Esophagus muscularis mucosa (tissue), 3 donors: ENCODE measurements at regions not wholly inside any gene's neighbourhood (a gene's known extent, or its start where the extent isn't known, plus 50 kb on each side); places are given as distances from the start of the nearest gene placed in this dataset.

Experiments used
- EP300 ChIP-seq: sonication (generic); formaldehyde crosslinking; IDR thresholded peaks from one replicate; pipeline ENCODE4 v1.6.1; 2017; ENCODE audit warnings: antibody characterized with exemption
- TF ChIP-seq, protein P1 (sequence below), 3 experiments: fragments of 200-600 bp in 2 of 3; fragments of 450-650 bp in 1 of 3; sonication (generic) in 2 of 3; IDR thresholded peaks; one replicate each; pipeline ENCODE4 v1.5.1; 2017 to 2019; ENCODE audit warnings: antibody characterized with exemption in 3 of 3, mild to moderate bottlenecking in 2 of 3, moderate library complexity in 1 of 3

GRCh38 chr5:91699429-91699828 lies 316.3 kb upstream of the ARRDC3 start:
- no peak for TF ChIP-seq EP300
- TF ChIP-seq, protein P1, sequence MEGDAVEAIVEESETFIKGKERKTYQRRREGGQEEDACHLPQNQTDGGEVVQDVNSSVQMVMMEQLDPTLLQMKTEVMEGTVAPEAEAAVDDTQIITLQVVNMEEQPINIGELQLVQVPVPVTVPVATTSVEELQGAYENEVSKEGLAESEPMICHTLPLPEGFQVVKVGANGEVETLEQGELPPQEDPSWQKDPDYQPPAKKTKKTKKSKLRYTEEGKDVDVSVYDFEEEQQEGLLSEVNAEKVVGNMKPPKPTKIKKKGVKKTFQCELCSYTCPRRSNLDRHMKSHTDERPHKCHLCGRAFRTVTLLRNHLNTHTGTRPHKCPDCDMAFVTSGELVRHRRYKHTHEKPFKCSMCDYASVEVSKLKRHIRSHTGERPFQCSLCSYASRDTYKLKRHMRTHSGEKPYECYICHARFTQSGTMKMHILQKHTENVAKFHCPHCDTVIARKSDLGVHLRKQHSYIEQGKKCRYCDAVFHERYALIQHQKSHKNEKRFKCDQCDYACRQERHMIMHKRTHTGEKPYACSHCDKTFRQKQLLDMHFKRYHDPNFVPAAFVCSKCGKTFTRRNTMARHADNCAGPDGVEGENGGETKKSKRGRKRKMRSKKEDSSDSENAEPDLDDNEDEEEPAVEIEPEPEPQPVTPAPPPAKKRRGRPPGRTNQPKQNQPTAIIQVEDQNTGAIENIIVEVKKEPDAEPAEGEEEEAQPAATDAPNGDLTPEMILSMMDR (IDR thresholded peaks at IDR 0.05) = no peak
